ENCODE measurements at regions not wholly inside any gene's neighbourhood (a gene's known extent, or its start where the extent isn't known, plus 50 kb on each side); places are given as distances from the start of the nearest gene placed in this dataset.

GRCh38 chr14:26187996-26188620 lies 409.7 kb downstream of the NOVA1 start:
- Histone ChIP-seq H3K9me3 (no peaks in the 10 kb centered on the region), H3K27me3 (no peaks in the 10 kb centered on the region), H3K4me3 (no peak overlapping the region), H3K36me3 (no peaks in the 10 kb centered on the region), H3K27ac (no peak overlapping the region), H3K4me1 (ENCODE audit: insufficient read depth) (no peaks in the 10 kb centered on the region)
- no peak for DNase-seq
- TF ChIP-seq EP300 (IDR thresholded peaks at IDR 0.05) (no peak), POLR2A (IDR thresholded peaks at IDR 0.05) (no peak), CTCF (IDR thresholded peaks at IDR 0.05) (no peak)
- WGBS, 3 donors, result 62 to 70% (median 66%) methylated on average over 2 of the region's 2 CpGs
- intact Hi-C loops (cut with DNase I), result no loop called here

GRCh38 chr14:26180221-26180620 lies 417.6 kb downstream of the NOVA1 start:
- no peaks in the 10 kb centered on the region for H3K36me3 ChIP-seq
- H3K27ac ChIP-seq, result no peak overlapping the region
- no peak for TF ChIP-seq POLR2A (IDR thresholded peaks at IDR 0.05)
- no peaks in the 10 kb centered on the region for H3K4me1 ChIP-seq (ENCODE audit: insufficient read depth)
- intact Hi-C loops (cut with DNase I), result no loop called here
- no peaks in the 10 kb centered on the region for H3K27me3 ChIP-seq
- 85 to 94% (median 87%) methylated on average over 2 of the region's 2 CpGs for WGBS, 3 donors
- DNase-seq, result no peak
- H3K4me3 ChIP-seq, result no peak overlapping the region
- no peaks in the 10 kb centered on the region for H3K9me3 ChIP-seq

- 94 to 96% (median 95%) methylated on average over 14 of the region's 14 CpGs for WGBS, 3 donors
- TF ChIP-seq CTCF (IDR thresholded peaks at IDR 0.05), result no peak
- TF ChIP-seq POLR2A (IDR thresholded peaks at IDR 0.05), result no peak
- no peak for TF ChIP-seq EP300 (IDR thresholded peaks at IDR 0.05)
- no peak for DNase-seq
- H3K9me3 ChIP-seq, result no peaks in the 10 kb centered on the region
- no peaks in the 10 kb centered on the region for H3K36me3 ChIP-seq
- intact Hi-C loops (cut with DNase I), result no loop called here
- H3K4me1 ChIP-seq (ENCODE audit: insufficient read depth), result no peaks in the 10 kb centered on the region
- H3K27me3 ChIP-seq, result no peaks in the 10 kb centered on the region
- no peak overlapping the region for H3K4me3 ChIP-seq
- H3K27ac ChIP-seq, result no peak overlapping the region
Observed at GRCh38 chr14:26175658-26176057, 422.2 kb downstream of the NOVA1 start.

- TF ChIP-seq EP300 (IDR thresholded peaks at IDR 0.05), result no peak
- TF ChIP-seq CTCF (IDR thresholded peaks at IDR 0.05), result no peak
- TF ChIP-seq POLR2A (IDR thresholded peaks at IDR 0.05), result no peak
- H3K4me3 ChIP-seq, result no peak overlapping the region
- H3K9me3 ChIP-seq, result no peaks in the 10 kb centered on the region
- no peaks in the 10 kb centered on the region for H3K36me3 ChIP-seq
- WGBS, 3 donors, result 77 to 95% (median 91%) methylated on average over 2 of the region's 2 CpGs
- no peaks in the 10 kb centered on the region for H3K27me3 ChIP-seq
- intact Hi-C loops (cut with DNase I), result no loop called here
- H3K4me1 ChIP-seq (ENCODE audit: insufficient read depth), result no peaks in the 10 kb centered on the region
- H3K27ac ChIP-seq, result no peak overlapping the region
- no peak for DNase-seq
Observed at GRCh38 chr14:26174395-26174794, 423.4 kb downstream of the NOVA1 start.

GRCh38 chr14:26173581-26174110 lies 424.2 kb downstream of the NOVA1 start:
- no peaks in the 10 kb centered on the region for H3K4me1 ChIP-seq (ENCODE audit: insufficient read depth)
- TF ChIP-seq POLR2A (IDR thresholded peaks at IDR 0.05) (no peak), CTCF (IDR thresholded peaks at IDR 0.05) (no peak), EP300 (IDR thresholded peaks at IDR 0.05) (no peak)
- no peaks in the 10 kb centered on the region for H3K9me3 ChIP-seq
- no peaks in the 10 kb centered on the region for H3K36me3 ChIP-seq
- no peak overlapping the region for H3K4me3 ChIP-seq
- DNase-seq, result no peak
- WGBS, 3 donors, result 43 to 52% (median 52%) methylated on average over 2 of the region's 2 CpGs
- intact Hi-C loops (cut with DNase I), result no loop called here
- H3K27me3 ChIP-seq, result no peaks in the 10 kb centered on the region
- no peak overlapping the region for H3K27ac ChIP-seq

Data from ovary (tissue), 7 donors.